Esophagus (tissue), 2 donors: ENCODE measurements at regions not wholly inside any gene's neighbourhood (a gene's known extent, or its start where the extent isn't known, plus 50 kb on each side); places are given as distances from the start of the nearest gene placed in this dataset.
A peak's percentile ranks its signal among the peaks of the same experiment; 100 is the strongest.
"Not testable (repeated sequence)": the region's sequence is repeated elsewhere in the genome, so short reads cannot be mapped to it uniquely, and the experiment has no call there.

Experiments
- H3K27ac ChIP-seq, 2 donors: one replicate each; pipeline ENCODE4 v1.5.1; 2013; ENCODE audit warnings: low read depth in 2 of 2, mild to moderate bottlenecking in 2 of 2, inconsistent platforms in 1 of 2, low read length in 1 of 2, moderate library complexity in 1 of 2
- H3K27me3 ChIP-seq, 2 donors: one replicate each; pipeline ENCODE4 v1.6.1; 2013; ENCODE audit warnings: low read length in 2 of 2, control low read depth in 1 of 2, mild to moderate bottlenecking in 1 of 2; ENCODE audit not compliant: insufficient read depth in 2 of 2, control insufficient read depth in 1 of 2
- H3K36me3 ChIP-seq, 2 donors: one replicate each; pipeline ENCODE4 v1.6.1; 2013; ENCODE audit warnings: low read length in 1 of 2; ENCODE audit not compliant: control insufficient read depth in 2 of 2, insufficient read depth in 2 of 2
- H3K4me1 ChIP-seq, 2 donors: one replicate each; pipeline ENCODE4 v1.6.1; 2013; ENCODE audit warnings: low read length in 1 of 2; ENCODE audit not compliant: control insufficient read depth in 2 of 2, insufficient read depth in 2 of 2
- H3K4me3 ChIP-seq, 2 donors: one replicate each; pipeline ENCODE4 v1.5.1; 2013; ENCODE audit warnings: low read length in 2 of 2, mild to moderate bottlenecking in 2 of 2, low read depth in 1 of 2, moderate library complexity in 1 of 2
- H3K9me3 ChIP-seq, 2 donors: one replicate each; pipeline ENCODE4 v1.6.1; 2013; ENCODE audit warnings: mild to moderate bottlenecking in 2 of 2, low read depth in 1 of 2, low read length in 1 of 2, moderate library complexity in 1 of 2; ENCODE audit not compliant: control insufficient read depth in 2 of 2, insufficient read depth in 1 of 2
- WGBS, 2 donors: extraction: QIAGEN DNeasy Blood & Tissue Kit; methylation state at CpG; one replicate each; pipeline ENCODE4 v1.1.7; 2013; 5-methylcytosine and 5-hydroxymethylcytosine counted together
- donor health status: healthy with polysubstance abuse.
- donor health status: Bipolar disorder and iron deficiency.

DNA sequence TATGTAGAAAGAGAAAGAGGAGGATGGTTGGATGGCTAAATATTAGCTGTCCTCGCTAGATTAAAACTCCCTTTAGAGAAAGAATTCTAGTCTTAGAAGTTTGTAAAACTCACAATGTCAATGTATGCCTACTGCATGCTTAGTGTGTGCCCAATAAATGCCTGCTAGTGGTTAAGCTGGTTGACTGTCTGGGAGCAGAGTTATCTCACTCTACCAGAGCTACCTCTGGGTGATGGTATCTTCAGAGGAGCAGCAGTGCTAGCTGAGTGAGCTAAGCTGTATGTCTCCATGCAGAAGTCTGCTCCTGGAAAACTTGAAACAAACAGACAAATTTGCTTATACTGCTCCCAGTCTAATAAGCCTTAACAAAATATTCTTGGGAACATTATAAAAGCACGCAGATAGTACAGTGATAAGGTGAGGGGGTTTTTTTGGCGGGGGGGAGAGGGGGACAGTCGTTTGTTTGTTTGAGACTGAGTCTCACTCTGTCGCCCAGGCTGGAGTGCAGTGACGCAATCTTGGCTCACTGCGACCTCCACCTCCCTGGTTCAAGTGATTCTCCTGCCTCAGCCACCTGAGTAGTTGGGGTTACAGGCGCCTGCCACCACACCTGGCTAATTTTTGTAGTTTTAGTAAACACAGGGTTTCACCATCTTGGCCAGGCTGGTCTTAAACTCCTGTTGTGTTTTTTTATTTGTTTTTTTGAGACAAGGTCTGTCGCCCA is 202.8 kb upstream of the TSC22D1 start:
- Histone ChIP-seq H3K27me3 (no peaks in the 10 kb centered on the region), H3K9me3 (no peaks in the 10 kb centered on the region), H3K4me1 (no peaks in the 10 kb centered on the region), H3K27ac (no peak overlapping the region), H3K36me3 (no peaks in the 10 kb centered on the region), H3K4me3 (no peak overlapping the region)
- WGBS, 2 donors, result 62 to 71% methylated on average over 9 of the region's 9 CpGs

DNA sequence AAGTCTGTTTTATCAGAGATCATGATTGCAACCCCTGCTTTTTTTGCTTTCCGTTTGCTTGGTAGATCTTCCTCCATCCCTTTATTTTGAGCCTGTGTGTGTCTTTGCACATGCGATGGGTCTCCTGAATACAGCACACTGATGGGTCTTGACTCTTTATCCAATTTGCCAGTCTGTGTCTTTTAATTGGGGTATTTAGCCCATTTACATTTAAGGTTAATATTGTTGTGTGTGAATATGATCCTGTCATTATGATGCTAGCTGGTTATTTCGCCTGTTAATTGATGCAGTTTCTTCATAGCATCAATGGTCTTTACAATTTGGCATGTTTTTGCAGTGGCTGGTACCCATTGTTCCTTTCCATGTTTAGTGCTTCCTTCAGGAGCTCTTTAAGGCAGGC is 199.2 kb upstream of the TSC22D1 start:
- H3K4me3 ChIP-seq, H3K27ac ChIP-seq, H3K36me3 ChIP-seq, H3K9me3 ChIP-seq, H3K4me1 ChIP-seq, H3K27me3 ChIP-seq: not testable (repeated sequence)
- 91 to 94% methylated on average over 3 of the region's 3 CpGs for WGBS, 2 donors

- Histone ChIP-seq H3K27ac (no peak overlapping the region), H3K36me3 (no peaks in the 10 kb centered on the region), H3K4me1 (no peaks in the 10 kb centered on the region), H3K27me3 (no peaks in the 10 kb centered on the region), H3K4me3 (no peak overlapping the region), H3K9me3 (no peaks in the 10 kb centered on the region)
- WGBS, 2 donors, result 88 to 91% methylated on average over 5 of the region's 5 CpGs
Observed at GRCh38 chr13:44770951-44771350, 194.8 kb upstream of the TSC22D1 start.

- H3K27me3 ChIP-seq, result no peaks in the 10 kb centered on the region
- no peak overlapping the region for H3K27ac ChIP-seq
- H3K4me3 ChIP-seq, result no peak overlapping the region
- no peaks in the 10 kb centered on the region for H3K4me1 ChIP-seq
- H3K9me3 ChIP-seq, result no peaks in the 10 kb centered on the region
- WGBS, 2 donors, result 68 to 71% methylated on average over 3 of the region's 3 CpGs
- H3K36me3 ChIP-seq, result no peaks in the 10 kb centered on the region
Observed at GRCh38 chr13:44769686-44770085, 193.6 kb upstream of the TSC22D1 start.

DNA sequence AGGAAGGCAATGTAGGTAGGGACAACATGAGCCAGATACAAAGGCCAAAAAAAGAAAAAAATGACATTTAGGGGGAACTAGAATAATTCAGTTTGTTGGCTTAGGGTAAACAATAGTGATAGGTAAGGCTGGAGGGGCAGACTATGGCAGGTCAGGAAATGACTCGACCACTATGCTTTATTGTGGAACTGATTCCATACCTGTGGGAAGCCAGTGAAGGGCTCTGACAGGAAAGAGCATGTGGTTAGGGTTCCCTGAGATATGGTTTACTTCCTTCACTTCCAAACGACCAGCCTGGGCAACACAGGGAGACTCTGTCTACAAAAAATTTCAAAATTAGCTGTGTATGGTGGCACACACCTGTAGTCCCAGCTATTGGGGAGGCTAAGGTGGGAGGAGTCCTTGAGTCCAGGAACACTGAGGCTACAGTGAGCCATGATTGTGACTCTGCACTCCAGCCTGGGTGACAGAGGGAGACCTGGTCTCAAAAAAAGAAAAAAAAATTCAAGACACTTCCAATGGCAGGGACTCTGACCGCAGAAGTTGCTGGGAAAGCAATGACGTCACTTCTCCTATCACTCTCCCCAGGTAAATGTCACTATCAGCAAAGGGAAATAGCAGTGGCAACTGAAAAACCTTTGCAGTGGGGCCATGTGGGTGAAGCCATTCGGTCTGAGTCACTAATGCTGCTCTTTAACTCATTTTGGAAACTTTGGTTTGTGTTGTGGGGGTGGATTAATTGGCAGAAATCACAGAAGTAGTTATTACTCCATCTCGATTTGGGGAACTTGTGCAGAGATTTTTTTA is 192.8 kb upstream of the TSC22D1 start:
- H3K36me3 ChIP-seq, result no peaks in the 10 kb centered on the region
- H3K4me3 ChIP-seq, result no peak overlapping the region
- no peaks in the 10 kb centered on the region for H3K27me3 ChIP-seq
- peaks cover 0 to 2% of the 10 kb centered on the region in 2 donors for H3K4me1 ChIP-seq
- no peaks in the 10 kb centered on the region for H3K9me3 ChIP-seq
- no peak overlapping the region for H3K27ac ChIP-seq
- WGBS, 2 donors, result 51 to 53% methylated on average over 6 of the region's 6 CpGs

- 32 to 42% methylated on average over 2 of the region's 2 CpGs for WGBS, 2 donors
- peaks cover 0 to 4% of the 10 kb centered on the region in 2 donors for H3K4me1 ChIP-seq
- no peaks in the 10 kb centered on the region for H3K36me3 ChIP-seq
- H3K9me3 ChIP-seq, result no peaks in the 10 kb centered on the region
- H3K4me3 ChIP-seq, result no peak overlapping the region
- H3K27ac ChIP-seq, result no peak overlapping the region
- no peaks in the 10 kb centered on the region for H3K27me3 ChIP-seq
Observed at GRCh38 chr13:44768239-44768638, 192.1 kb upstream of the TSC22D1 start.

DNA sequence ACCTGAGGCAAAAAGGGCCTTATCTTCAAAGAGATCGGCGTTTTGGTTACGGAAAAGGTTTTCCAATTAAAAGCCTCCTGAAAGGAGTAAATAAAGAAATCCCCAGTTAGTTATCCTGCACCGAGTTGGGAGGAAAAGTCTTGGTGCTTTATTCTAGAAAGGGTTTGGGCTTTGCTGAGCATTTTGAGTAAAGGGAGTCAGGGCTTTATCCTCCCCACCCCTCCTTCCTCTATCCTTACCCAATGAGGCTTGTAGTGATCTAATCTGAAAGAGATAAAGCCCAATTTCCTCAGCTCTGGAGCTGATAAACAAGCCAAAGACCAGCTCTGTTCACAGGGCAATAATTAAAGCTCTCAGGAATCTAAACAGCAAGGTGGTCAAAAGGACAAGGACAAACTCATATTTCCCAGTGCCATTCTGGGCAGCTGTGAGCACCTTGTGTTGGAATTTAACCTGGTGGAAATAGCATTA is 188.9 kb upstream of the TSC22D1 start:
- H3K9me3 ChIP-seq, result no peaks in the 10 kb centered on the region
- no peak overlapping the region for H3K27ac ChIP-seq
- no peaks in the 10 kb centered on the region for H3K36me3 ChIP-seq
- no peak overlapping the region for H3K4me3 ChIP-seq
- H3K4me1 ChIP-seq, result peaks cover 0 to 8% of the 10 kb centered on the region in 2 donors
- 61 to 81% methylated on average over 4 of the region's 4 CpGs for WGBS, 2 donors
- H3K27me3 ChIP-seq, result no peaks in the 10 kb centered on the region

- Histone ChIP-seq H3K36me3 (no peaks in the 10 kb centered on the region), H3K27ac (peak overlapping the region; percentile 24 to 82)
Observed at GRCh38 chr13:44764302-44764692, 188.2 kb upstream of the TSC22D1 start.

DNA sequence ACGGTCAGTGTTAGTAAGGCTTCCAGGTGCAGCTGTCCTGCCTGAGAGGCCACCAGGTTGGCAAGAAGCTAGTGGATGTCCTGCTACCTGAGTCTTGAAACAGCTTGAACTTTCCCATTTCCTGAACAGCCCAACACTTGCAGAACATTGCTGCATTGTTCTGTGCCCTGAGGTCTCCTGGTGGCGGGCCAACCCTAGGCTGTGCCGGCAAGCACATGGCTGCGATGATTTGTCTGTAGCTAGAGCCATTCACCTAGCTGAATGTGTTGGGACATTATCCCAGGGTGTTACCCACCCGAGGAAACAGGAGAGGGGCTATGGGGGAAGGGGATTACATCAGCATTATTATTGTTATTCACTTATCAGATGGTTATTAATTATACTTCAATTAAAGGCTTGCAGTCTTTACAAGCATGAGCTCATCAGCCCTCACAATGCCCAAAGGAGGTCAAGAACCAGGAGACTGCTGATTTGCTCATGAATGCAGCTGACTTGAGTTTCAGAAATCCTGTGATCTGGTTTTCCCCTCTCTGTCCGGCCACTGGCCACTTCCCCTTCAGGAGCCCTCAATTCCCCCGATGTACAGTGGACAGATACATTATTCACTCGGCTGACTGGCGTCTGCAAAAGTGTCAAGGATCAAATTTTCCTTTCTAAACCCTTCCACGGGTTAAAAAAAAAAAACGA is 187.6 kb upstream of the TSC22D1 start:
- Histone ChIP-seq H3K27ac (peak overlapping the region; percentile 19 to 82), H3K9me3 (no peaks in the 10 kb centered on the region), H3K36me3 (no peaks in the 10 kb centered on the region), H3K4me3 (no peak overlapping the region), H3K27me3 (no peaks in the 10 kb centered on the region), H3K4me1 (peaks cover 0 to 8% of the 10 kb centered on the region in 2 donors)
- 38 to 41% methylated on average over 11 of the region's 11 CpGs for WGBS, 2 donors

More at GRCh38 chr13:44764302-44764692, 188.2 kb upstream of the TSC22D1 start:
- WGBS, 2 donors, result 29 to 40% methylated on average over 8 of the region's 8 CpGs
- no peaks in the 10 kb centered on the region for H3K9me3 ChIP-seq
- no peak overlapping the region for H3K4me3 ChIP-seq
- peaks cover 0 to 8% of the 10 kb centered on the region in 2 donors for H3K4me1 ChIP-seq
- H3K27me3 ChIP-seq, result no peaks in the 10 kb centered on the region
